ENCODE measurements at regions not wholly inside any gene's neighbourhood (a gene's known extent, or its start where the extent isn't known, plus 50 kb on each side); places are given as distances from the start of the nearest gene placed in this dataset.

DNA sequence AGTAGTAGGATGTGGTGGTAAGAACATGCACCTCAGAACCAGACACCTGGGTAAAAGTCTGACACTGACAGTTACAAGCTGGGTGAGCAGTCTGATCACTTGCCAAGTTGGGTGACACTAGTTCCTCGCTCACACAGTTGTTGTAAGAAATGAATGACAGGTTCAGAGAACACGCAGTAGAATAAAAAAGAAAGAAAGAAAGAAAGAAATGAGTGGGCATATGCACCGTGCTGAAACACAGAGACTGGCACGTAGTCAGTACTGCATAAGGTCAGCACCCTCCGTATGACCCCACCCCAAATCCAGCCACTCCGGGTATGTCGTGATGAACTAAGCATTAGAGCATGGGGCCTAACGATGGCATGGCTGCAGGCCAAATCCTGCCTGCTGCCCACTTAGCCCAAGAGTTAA, 90.6 kb downstream of the GLUL start:
- Histone ChIP-seq H3K27me3 (ENCODE audit: control insufficient read depth in 2 of 2, insufficient read depth in 2 of 2, low read length in 2 of 2) (no peaks in the 10 kb centered on the region), H3K27ac (ENCODE audit: extremely low read depth, low read depth, low read length) (peak overlapping the region; percentile 95), H3K4me3 (no peak overlapping the region), H2AFZ (ENCODE audit: low read depth, low read length) (peak overlapping the region; percentile 66), H3K4me2 (ENCODE audit: insufficient read depth, low read length) (peak overlapping the region; percentile 14), H3K79me2 (ENCODE audit: control insufficient read depth, insufficient read depth, low read length) (0 out of 3 replicates have a peak, but pooled peaks cover 2% of the 10 kb centered on the region), H3K4me1 (replicated peaks in 1 of 2; ENCODE audit: control insufficient read depth in 2 of 2, insufficient read depth in 2 of 2, low read length in 2 of 2) (peaks cover 37 to 63% of the 10 kb centered on the region in 2 experiments), H4K20me1 (replicated peaks; ENCODE audit: control insufficient read depth, insufficient read depth, low read length) (no peaks in the 10 kb centered on the region), H3K9me1 (ENCODE audit: control insufficient read depth, insufficient read depth, low read length) (no peaks in the 10 kb centered on the region), H3K9me3 (replicated peaks; ENCODE audit: control insufficient read depth, insufficient read depth, low read depth, low read length) (no peaks in the 10 kb centered on the region), H3K9ac (ENCODE audit: insufficient read depth in 1 of 2, low read depth in 2 of 2, low read length in 2 of 2) (peak overlapping the region; percentile 30 to 75; a peak in 3 of 4 replicates), H3K36me3 (ENCODE audit: control insufficient read depth, insufficient read depth, low read length) (no peaks in the 10 kb centered on the region)
- DNase-seq (ENCODE audit: extremely low read depth in 1 of 4, low spot score in 3 of 4) (no peak), ATAC-seq (no peak), FAIRE-seq (no peak)
- POLR2A ChIA-PET, result interaction anchor here (0.7 to 3.7 kb wide), 12 partner anchors 10 to 95 kb away, joined by 3 to 48 read pairs (median 4); partner anchors contain the start of gene GLUL
- intact Hi-C loops (cut with micrococcal nuclease), result loop anchor here (1.0 to 10.0 kb wide), 7 partner anchors 44 to 481 kb away; partner anchors contain the start of gene RNASEL
- WGBS (ENCODE audit: insufficient coverage, low coverage, missing lambda C conversion rate), result 53% methylated on average over 8 of the region's 8 CpGs
- CTCF ChIA-PET (ENCODE audit: low intra/inter-chr PET ratio), result interaction anchor here (1.5 kb wide), 1 partner anchor 95 kb away, joined by 7 read pairs; no protein-coding TSS in a partner anchor
- BruUV-seq (replicated peaks), result no TSS peak
- in situ Hi-C loops (cut with MboI), result loop anchor here (5.0 to 10.0 kb wide), 3 partner anchors 91 to 284 kb away; partner anchors contain the start of genes GLUL and RNASEL
- TF ChIP-seq HDAC1 (IDR thresholded peaks at IDR 0.05) (peak in 1 of 2 experiments; percentile 18; a peak in 1 of 4 replicates), MTA3 (IDR thresholded peaks at IDR 0.05; ENCODE audit: borderline replicate concordance) (no peak), HNRNPK (IDR thresholded peaks at IDR 0.05; ENCODE audit: low read depth, low read length, poor library complexity, severe bottlenecking) (no peak), WHSC1 (IDR thresholded peaks at IDR 0.05; ENCODE audit: low read length) (no peak), DMBX1 (CRISPR knock-in tag; IDR thresholded peaks at IDR 0.05; ENCODE audit: borderline replicate concordance) (peak; percentile 58), ZNF41 (CRISPR knock-in tag; conservative IDR thresholded peaks at IDR 0.05) (no peak)
- TF ChIP-seq, protein P1, sequence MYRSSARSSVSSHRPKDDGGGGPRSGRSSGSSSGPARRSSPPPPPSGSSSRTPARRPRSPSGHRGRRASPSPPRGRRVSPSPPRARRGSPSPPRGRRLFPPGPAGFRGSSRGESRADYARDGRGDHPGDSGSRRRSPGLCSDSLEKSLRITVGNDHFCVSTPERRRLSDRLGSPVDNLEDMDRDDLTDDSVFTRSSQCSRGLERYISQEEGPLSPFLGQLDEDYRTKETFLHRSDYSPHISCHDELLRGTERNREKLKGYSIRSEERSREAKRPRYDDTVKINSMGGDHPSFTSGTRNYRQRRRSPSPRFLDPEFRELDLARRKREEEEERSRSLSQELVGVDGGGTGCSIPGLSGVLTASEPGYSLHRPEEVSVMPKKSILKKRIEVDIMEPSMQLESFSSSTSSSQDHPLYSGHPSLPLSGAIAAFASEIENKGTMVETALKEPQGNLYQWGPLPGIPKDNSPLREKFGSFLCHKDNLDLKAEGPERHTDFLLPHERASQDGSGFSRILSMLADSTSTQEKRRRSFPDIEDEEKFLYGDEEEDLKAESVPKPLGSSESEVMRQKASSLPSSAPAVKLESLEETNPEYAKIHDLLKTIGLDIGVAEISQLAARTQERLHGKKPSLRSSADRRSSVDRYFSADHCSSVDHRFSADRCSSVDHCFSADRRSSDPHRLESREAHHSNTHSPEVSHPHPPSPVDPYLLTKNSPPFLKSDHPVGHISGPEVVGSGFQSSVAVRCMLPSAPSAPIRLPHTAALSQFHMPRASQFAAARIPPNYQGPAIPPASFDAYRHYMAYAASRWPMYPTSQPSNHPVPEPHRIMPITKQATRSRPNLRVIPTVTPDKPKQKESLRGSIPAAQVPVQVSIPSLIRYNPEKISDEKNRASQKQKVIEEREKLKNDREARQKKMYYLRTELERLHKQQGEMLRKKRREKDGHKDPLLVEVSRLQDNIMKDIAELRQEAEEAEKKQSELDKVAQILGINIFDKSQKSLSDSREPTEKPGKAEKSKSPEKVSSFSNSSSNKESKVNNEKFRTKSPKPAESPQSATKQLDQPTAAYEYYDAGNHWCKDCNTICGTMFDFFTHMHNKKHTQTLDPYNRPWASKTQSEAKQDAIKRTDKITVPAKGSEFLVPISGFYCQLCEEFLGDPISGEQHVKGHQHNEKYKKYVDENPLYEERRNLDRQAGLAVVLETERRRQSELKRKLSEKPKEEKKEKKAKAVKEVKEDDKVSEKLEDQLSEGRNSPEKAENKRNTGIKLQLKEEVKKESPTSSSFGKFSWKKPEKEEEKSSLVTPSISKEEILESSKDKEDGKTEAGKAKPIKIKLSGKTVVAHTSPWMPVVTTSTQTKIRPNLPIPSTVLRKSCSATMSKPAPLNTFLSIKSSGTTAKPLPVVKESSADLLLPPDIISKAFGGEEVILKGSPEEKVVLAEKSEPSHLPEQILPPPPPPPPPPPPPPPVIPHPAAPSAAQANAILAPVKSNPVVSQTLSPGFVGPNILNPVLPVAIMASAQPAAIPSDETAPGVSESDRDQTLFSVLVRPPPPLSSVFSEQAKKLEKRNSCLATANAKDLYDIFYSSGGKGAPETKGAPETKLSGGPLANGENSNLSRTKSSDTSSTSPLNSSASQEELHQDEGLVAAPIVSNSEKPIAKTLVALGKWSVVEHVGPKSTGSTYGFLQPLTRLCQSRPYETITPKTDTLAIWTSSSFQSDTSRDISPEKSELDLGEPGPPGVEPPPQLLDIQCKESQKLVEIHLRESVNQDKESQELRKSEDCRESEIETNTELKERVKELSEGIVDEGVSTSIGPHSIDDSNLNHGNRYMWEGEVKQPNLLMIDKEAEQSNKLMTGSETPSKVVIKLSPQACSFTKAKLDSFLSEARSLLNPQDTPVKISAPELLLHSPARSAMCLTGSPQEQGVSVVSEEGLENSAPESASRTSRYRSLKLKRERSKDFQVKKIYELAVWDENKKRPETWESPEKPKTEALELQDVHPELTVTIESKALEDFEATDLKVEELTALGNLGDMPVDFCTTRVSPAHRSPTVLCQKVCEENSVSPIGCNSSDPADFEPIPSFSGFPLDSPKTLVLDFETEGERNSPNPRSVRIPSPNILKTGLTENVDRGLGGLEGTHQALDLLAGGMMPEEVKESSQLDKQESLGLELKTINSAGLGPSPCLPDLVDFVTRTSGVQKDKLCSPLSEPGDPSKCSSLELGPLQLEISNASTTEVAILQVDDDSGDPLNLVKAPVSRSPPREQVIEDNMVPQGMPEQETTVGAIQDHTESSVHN (IDR thresholded peaks at IDR 0.05; ENCODE audit: borderline replicate concordance in 1 of 2, low read depth in 1 of 2), result no peak

Data from K562 (cell line).